Astrocyte (in vitro differentiated cells and primary cell): ENCODE measurements at regions not wholly inside any gene's neighbourhood (a gene's known extent, or its start where the extent isn't known, plus 50 kb on each side); places are given as distances from the start of the nearest gene placed in this dataset.
A peak's percentile ranks its signal among the peaks of the same experiment; 100 is the strongest.

Experiments
- DNase-seq: peaks from one replicate; pipeline ENCODE4 v3.0.0-alpha.2; 2010; ENCODE audit warnings: low read depth
- FAIRE-seq: peaks from 2 replicates; lab custom pipeline; 2011; peaks lifted over from hg19 to GRCh38; lab: Jason Lieb, UNC
- H2AFZ ChIP-seq: 2 replicates; pipeline ENCODE4 v1.6.0; 2012; ENCODE audit warnings: low read depth, low read length, inconsistent platforms
- H3K27ac ChIP-seq: 2 replicates; pipeline ENCODE4 v1.5.1; 2011; ENCODE audit warnings: low read depth, low read length, inconsistent platforms
- H3K27me3 ChIP-seq: 2 replicates; pipeline ENCODE4 v1.6.0; 2011; ENCODE audit warnings: low read length, inconsistent platforms; ENCODE audit not compliant: insufficient read depth
- H3K36me3 ChIP-seq: 2 replicates; pipeline ENCODE4 v1.5.1; 2011; ENCODE audit warnings: low read length, inconsistent platforms; ENCODE audit not compliant: insufficient read depth
- H3K4me1 ChIP-seq: 2 replicates; pipeline ENCODE4 v1.5.1; 2011; ENCODE audit warnings: low read length, inconsistent platforms; ENCODE audit not compliant: insufficient read depth
- H3K4me2 ChIP-seq: 2 replicates; pipeline ENCODE4 v1.6.0; 2012; ENCODE audit warnings: low read length, inconsistent platforms
- H3K4me3 ChIP-seq: 2 replicates; pipeline ENCODE4 v1.5.1; 2011; ENCODE audit warnings: low read depth, mild to moderate bottlenecking, low read length, inconsistent platforms; ENCODE audit not compliant: insufficient read depth
- H3K79me2 ChIP-seq: 2 replicates; pipeline ENCODE4 v1.6.0; 2012; ENCODE audit warnings: mild to moderate bottlenecking, low read length, inconsistent platforms; ENCODE audit not compliant: insufficient read depth
- H3K9ac ChIP-seq: 2 replicates; pipeline ENCODE4 v1.6.0; 2012; ENCODE audit warnings: mild to moderate bottlenecking, low read length, inconsistent platforms
- H3K9me3 ChIP-seq: 2 replicates; pipeline ENCODE4 v1.5.1; 2012; ENCODE audit warnings: low read depth, mild to moderate bottlenecking, low read length, inconsistent platforms; ENCODE audit not compliant: insufficient read depth
- H4K20me1 ChIP-seq: 2 replicates; pipeline ENCODE4 v1.6.0; 2012; ENCODE audit warnings: low read length, inconsistent platforms; ENCODE audit not compliant: insufficient read depth
- H3K27ac Mint-ChIP-seq: one replicate; pipeline ENCODE4 v1.8.0; 2021; ENCODE audit warnings: mild to moderate bottlenecking, mixed read lengths; ENCODE audit not compliant: unreplicated experiment
- H3K27me3 Mint-ChIP-seq: one replicate; pipeline ENCODE4 v1.8.0; 2021; ENCODE audit warnings: low read depth, mixed read lengths; ENCODE audit not compliant: unreplicated experiment
- H3K36me3 Mint-ChIP-seq: one replicate; pipeline ENCODE4 v1.8.0; 2021; ENCODE audit warnings: low read depth, mixed read lengths; ENCODE audit not compliant: unreplicated experiment
- H3K4me1 Mint-ChIP-seq: one replicate; pipeline ENCODE4 v1.8.0; 2021; ENCODE audit warnings: low read depth, mixed read lengths; ENCODE audit not compliant: unreplicated experiment
- H3K4me3 Mint-ChIP-seq: one replicate; pipeline ENCODE4 v1.8.0; 2021; ENCODE audit warnings: mild to moderate bottlenecking, moderate library complexity, mixed read lengths; ENCODE audit not compliant: unreplicated experiment
- H3K9me3 Mint-ChIP-seq: one replicate; pipeline ENCODE4 v1.8.0; 2021; ENCODE audit warnings: mild to moderate bottlenecking, mixed read lengths; ENCODE audit not compliant: unreplicated experiment
- CTCF ChIP-seq: IDR thresholded peaks from 2 replicates; pipeline ENCODE4 v1.5.1; 2011; ENCODE audit warnings: low read depth, mild to moderate bottlenecking, inconsistent platforms, low read length, moderate library complexity; ENCODE audit not compliant: insufficient read depth
- EZH2 ChIP-seq: IDR thresholded peaks from 2 replicates; pipeline ENCODE4 v1.6.1; 2012; ENCODE audit warnings: mild to moderate bottlenecking, low read length, inconsistent platforms; ENCODE audit not compliant: insufficient read depth

- H3K27me3 ChIP-seq = peaks cover 20% of the 10 kb centered on the region
- DNase-seq = peak; percentile 52
These were observed 166.8 kb downstream of the HSD17B3 start for GRCh38 chr9:96135076-96135752.

GRCh38 chr9:96133321-96134021 is 168.5 kb downstream of the HSD17B3 start:
- Histone ChIP-seq H3K27me3 (peaks cover 27% of the 10 kb centered on the region), H3K27ac (no peak overlapping the region), H3K9ac (no peak overlapping the region), H2AFZ (no peak overlapping the region), H3K4me2 (no peak overlapping the region), H3K79me2 (no peaks in the 10 kb centered on the region), H3K4me3 (no peak overlapping the region), H3K36me3 (no peaks in the 10 kb centered on the region), H3K4me1 (peaks cover 4% of the 10 kb centered on the region), H3K9me3 (no peaks in the 10 kb centered on the region), H4K20me1 (no peaks in the 10 kb centered on the region)
- H3K4me1 Mint-ChIP-seq = peaks cover 3% of the 10 kb centered on the region
- no peak overlapping the region for H3K27ac Mint-ChIP-seq
- TF ChIP-seq CTCF = no peak
- no peak for TF ChIP-seq EZH2
- no peak for FAIRE-seq
- no peak overlapping the region for H3K4me3 Mint-ChIP-seq
- peaks cover 2% of the 10 kb centered on the region for H3K36me3 Mint-ChIP-seq
- no peak for DNase-seq
- peaks cover 26% of the 10 kb centered on the region for H3K27me3 Mint-ChIP-seq
- H3K9me3 Mint-ChIP-seq = peaks cover 10% of the 10 kb centered on the region

More at GRCh38 chr9:96135076-96135752, 166.8 kb downstream of the HSD17B3 start:
- Histone ChIP-seq H3K4me1 (peaks cover 13% of the 10 kb centered on the region), H3K79me2 (no peaks in the 10 kb centered on the region), H2AFZ (no peak overlapping the region), H4K20me1 (no peaks in the 10 kb centered on the region), H3K4me3 (no peak overlapping the region), H3K27ac (no peak overlapping the region), H3K4me2 (no peak overlapping the region), H3K36me3 (no peaks in the 10 kb centered on the region), H3K9ac (no peak overlapping the region), H3K9me3 (no peaks in the 10 kb centered on the region)
- no peak overlapping the region for H3K27ac Mint-ChIP-seq
- TF ChIP-seq EZH2 = no peak
- TF ChIP-seq CTCF = no peak
- peaks cover 19% of the 10 kb centered on the region for H3K27me3 Mint-ChIP-seq
- peaks cover 10% of the 10 kb centered on the region for H3K9me3 Mint-ChIP-seq
- peaks cover 2% of the 10 kb centered on the region for H3K36me3 Mint-ChIP-seq
- FAIRE-seq = no peak
- peaks cover 3% of the 10 kb centered on the region for H3K4me1 Mint-ChIP-seq
- H3K4me3 Mint-ChIP-seq = no peak overlapping the region

- H3K79me2 ChIP-seq = no peaks in the 10 kb centered on the region
- no peak for FAIRE-seq
- DNase-seq = no peak
- H3K27me3 ChIP-seq = peaks cover 30% of the 10 kb centered on the region
- TF ChIP-seq EZH2 = no peak
- TF ChIP-seq CTCF = no peak
- Mint-ChIP-seq H3K36me3 (peaks cover 5% of the 10 kb centered on the region), H3K4me1 (no peaks in the 10 kb centered on the region), H3K9me3 (peaks cover 12% of the 10 kb centered on the region), H3K27ac (no peak overlapping the region), H3K4me3 (no peak overlapping the region), H3K27me3 (peaks cover 33% of the 10 kb centered on the region)
- no peak overlapping the region for H3K4me3 ChIP-seq
- H4K20me1 ChIP-seq = no peaks in the 10 kb centered on the region
- no peak overlapping the region for H3K4me2 ChIP-seq
- no peaks in the 10 kb centered on the region for H3K4me1 ChIP-seq
- no peaks in the 10 kb centered on the region for H3K36me3 ChIP-seq
- H2AFZ ChIP-seq = no peak overlapping the region
- no peak overlapping the region for H3K9ac ChIP-seq
- no peaks in the 10 kb centered on the region for H3K9me3 ChIP-seq
- H3K27ac ChIP-seq = no peak overlapping the region
These were observed 170.2 kb downstream of the HSD17B3 start for GRCh38 chr9:96131825-96132224.
